ENCODE measurements at regions not wholly inside any gene's neighbourhood (a gene's known extent, or its start where the extent isn't known, plus 50 kb on each side); places are given as distances from the start of the nearest gene placed in this dataset.
A peak's percentile ranks its signal among the peaks of the same experiment; 100 is the strongest.
"Not testable (repeated sequence)": the region's sequence is repeated elsewhere in the genome, so short reads cannot be mapped to it uniquely, and the experiment has no call there.

GRCh38 chr4:12005471-12005870 is 576.8 kb upstream of the HS3ST1 start:
- H3K4me3 ChIP-seq (ENCODE audit: low read depth, low read length), result no peak overlapping the region
- no peak for TF ChIP-seq CTCF (IDR thresholded peaks at IDR 0.05; ENCODE audit: low read depth, low read length, missing control alignments)
- in situ Hi-C loops (cut with HindIII; ENCODE audit: low sequenced_read_pairs), result no loop called here
- DNase-seq (ENCODE audit: low read depth), result no peak

GRCh38 chr4:11996581-11996980 is 567.9 kb upstream of the HS3ST1 start:
- in situ Hi-C loops (cut with HindIII; ENCODE audit: low sequenced_read_pairs); DNase-seq (ENCODE audit: low read depth); H3K4me3 ChIP-seq (ENCODE audit: low read depth, low read length): not testable (repeated sequence)

- no peak overlapping the region for H3K4me3 ChIP-seq (ENCODE audit: low read depth, low read length)
- in situ Hi-C loops (cut with HindIII; ENCODE audit: low sequenced_read_pairs), result no loop called here
- no peak for TF ChIP-seq CTCF (IDR thresholded peaks at IDR 0.05; ENCODE audit: low read depth, low read length, missing control alignments)
- no peak for DNase-seq (ENCODE audit: low read depth)
These were observed 548.1 kb upstream of the HS3ST1 start for GRCh38 chr4:11976726-11977263.

GRCh38 chr4:11973270-11973669 is 544.6 kb upstream of the HS3ST1 start:
- no peak for DNase-seq (ENCODE audit: low read depth)
- in situ Hi-C loops (cut with HindIII; ENCODE audit: low sequenced_read_pairs), result no loop called here
- H3K4me3 ChIP-seq (ENCODE audit: low read depth, low read length), result no peak overlapping the region
- TF ChIP-seq CTCF (IDR thresholded peaks at IDR 0.05; ENCODE audit: low read depth, low read length, missing control alignments), result no peak

GRCh38 chr4:11970754-11971153 is 542.1 kb upstream of the HS3ST1 start:
- DNase-seq (ENCODE audit: low read depth), result no peak
- no peak for TF ChIP-seq CTCF (IDR thresholded peaks at IDR 0.05; ENCODE audit: low read depth, low read length, missing control alignments)
- in situ Hi-C loops (cut with HindIII; ENCODE audit: low sequenced_read_pairs), result no loop called here
- no peak overlapping the region for H3K4me3 ChIP-seq (ENCODE audit: low read depth, low read length)

- no peak for DNase-seq (ENCODE audit: low read depth)
- no peak for TF ChIP-seq CTCF (IDR thresholded peaks at IDR 0.05; ENCODE audit: low read depth, low read length, missing control alignments)
- H3K4me3 ChIP-seq (ENCODE audit: low read depth, low read length), result no peak overlapping the region
- in situ Hi-C loops (cut with HindIII; ENCODE audit: low sequenced_read_pairs), result no loop called here
These were observed 538.1 kb upstream of the HS3ST1 start for GRCh38 chr4:11966782-11967181.

- peak; percentile 27 for TF ChIP-seq CTCF (IDR thresholded peaks at IDR 0.05; ENCODE audit: low read depth, low read length, missing control alignments)
- no peak overlapping the region for H3K4me3 ChIP-seq (ENCODE audit: low read depth, low read length)
- peak; percentile 1 for DNase-seq (ENCODE audit: low read depth)
- in situ Hi-C loops (cut with HindIII; ENCODE audit: low sequenced_read_pairs), result no loop called here
These were observed 525.4 kb upstream of the HS3ST1 start for GRCh38 chr4:11954093-11954492.
